HL-60 (cell line): ENCODE measurements at regions not wholly inside any gene's neighbourhood (a gene's known extent, or its start where the extent isn't known, plus 50 kb on each side); places are given as distances from the start of the nearest gene placed in this dataset.

Experiments used
- CTCF ChIP-seq: IDR thresholded peaks from one replicate; pipeline ENCODE4 v1.5.1; 2011; ENCODE audit warnings: low read length, control low read depth, inconsistent platforms; ENCODE audit not compliant: insufficient read depth
- POLR2AphosphoS5 ChIP-seq: IDR thresholded peaks from 2 replicates; pipeline ENCODE4 v1.6.1; 2012; ENCODE audit warnings: low read depth
- REST ChIP-seq: IDR thresholded peaks from 2 replicates; pipeline ENCODE4 v1.6.1; 2012; ENCODE audit warnings: low read depth; ENCODE audit not compliant: insufficient replicate concordance
- SPI1 ChIP-seq: IDR thresholded peaks from 2 replicates; pipeline ENCODE4 v1.6.1; 2012; ENCODE audit warnings: low read depth, mild to moderate bottlenecking, borderline replicate concordance

GRCh38 chr15:61401903-61402698, 173.0 kb upstream of the RORA start:
- TF ChIP-seq CTCF (no peak), SPI1 (no peak), POLR2AphosphoS5 (no peak), REST (no peak)
